ENCODE measurements at regions not wholly inside any gene's neighbourhood (a gene's known extent, or its start where the extent isn't known, plus 50 kb on each side); places are given as distances from the start of the nearest gene placed in this dataset.

GRCh38 chr12:19034937-19035336, 94.6 kb upstream of the PLEKHA5 start:
- peaks cover 2% of the 10 kb centered on the region; the same call in 1 of the 3 replicates for H3K9me3 ChIP-seq (replicated peaks; ENCODE audit: control insufficient read depth, insufficient read depth, low read length)
- no peaks in the 10 kb centered on the region for H3K79me2 ChIP-seq (ENCODE audit: control insufficient read depth, insufficient read depth, low read length)
- ATAC-seq (no peak), DNase-seq (ENCODE audit: low read depth, low spot score) (no peak), FAIRE-seq (no peak)
- intact Hi-C loops (cut with micrococcal nuclease; ENCODE audit: unreplicated experiment) = no loop called here
- ChIA-PET RAD21 (ENCODE audit: unreplicated experiment) (no interaction called here), POLR2A (no interaction called here), CTCF (no interaction called here), SMC1A (ENCODE audit: uncharacterized antibody, unreplicated experiment) (no interaction called here)
- 0% methylated on average over 2 of the region's 2 CpGs for WGBS (ENCODE audit: insufficient coverage, insufficient replicate concordance, low lambda C conversion rate, missing lambda C conversion rate)
- no peak overlapping the region for H3K27ac ChIP-seq (ENCODE audit: control insufficient read depth, insufficient read depth)
- H3K4me1 ChIP-seq (ENCODE audit: control insufficient read depth, insufficient read depth, low read length) = no peaks in the 10 kb centered on the region
- no peaks in the 10 kb centered on the region for H3K36me3 ChIP-seq (ENCODE audit: control insufficient read depth in 2 of 2, insufficient read depth in 2 of 2, low read length in 1 of 2)
- no peak for TF ChIP-seq IRF3 (IDR thresholded peaks at IDR 0.05)
- no peak for TF ChIP-seq NR2C2 (IDR thresholded peaks at IDR 0.05; ENCODE audit: borderline replicate concordance, control insufficient read depth, insufficient read length, low read depth)
- no peak for TF ChIP-seq MYC (IDR thresholded peaks at IDR 0.05; ENCODE audit: insufficient read depth, insufficient read length, insufficient replicate concordance, low read length, severe bottlenecking)
- TF ChIP-seq KAT2A (conservative IDR thresholded peaks at IDR 0.05; ENCODE audit: control insufficient read depth, low read depth, low read length) = no peak
- TF ChIP-seq NKRF (conservative IDR thresholded peaks at IDR 0.05) = no peak
- TF ChIP-seq HDGF (IDR thresholded peaks at IDR 0.05) = no peak
- no peak for TF ChIP-seq KLF5 (IDR thresholded peaks at IDR 0.05; ENCODE audit: partially characterized antibody)
- TF ChIP-seq KDM1A (IDR thresholded peaks at IDR 0.05; ENCODE audit: borderline replicate concordance) = no peak
- TF ChIP-seq PRDM15 (CRISPR knock-in tag; IDR thresholded peaks at IDR 0.05) = no peak
- no peak for TF ChIP-seq SUZ12 (IDR thresholded peaks at IDR 0.05; ENCODE audit: unreplicated experiment)
- no peak for TF ChIP-seq CREM (IDR thresholded peaks at IDR 0.05; ENCODE audit: low read depth)
- no peak for TF ChIP-seq RELA (IDR thresholded peaks at IDR 0.05; ENCODE audit: borderline replicate concordance, partially characterized antibody)
- no peak for TF ChIP-seq YBX1 (IDR thresholded peaks at IDR 0.05)
- no peak for TF ChIP-seq EGR1 (IDR thresholded peaks at IDR 0.05; ENCODE audit: borderline replicate concordance in 1 of 2, low read depth in 2 of 2, low read length in 2 of 2)
- no peak for TF ChIP-seq SIX5 (IDR thresholded peaks at IDR 0.05; ENCODE audit: low read depth, low read length, severe bottlenecking)
- no peak for TF ChIP-seq ZNF622 (IDR thresholded peaks at IDR 0.05)
- in situ Hi-C loops (cut with MboI) = no loop called here
- H3K27me3 ChIP-seq (replicated peaks in 1 of 2; ENCODE audit: control insufficient read depth in 2 of 2, insufficient read depth in 2 of 2, low read length in 1 of 2) = no peaks in the 10 kb centered on the region
- H3K9ac ChIP-seq (ENCODE audit: control insufficient read depth, insufficient read depth, low read length) = no peak overlapping the region
- no peak overlapping the region for H3K4me3 ChIP-seq
- H2AFZ ChIP-seq (ENCODE audit: control insufficient read depth, low read depth, low read length) = no peak overlapping the region
- no peak overlapping the region for H3K4me2 ChIP-seq (ENCODE audit: control insufficient read depth, insufficient read depth)
- BruUV-seq (replicated peaks) = no TSS peak
- no peaks in the 10 kb centered on the region for H4K20me1 ChIP-seq (ENCODE audit: control insufficient read depth, insufficient read depth)

All from GM12878 (cell line).